Nephron progenitor cell (in vitro differentiated cells): ENCODE measurements at regions not wholly inside any gene's neighbourhood (a gene's known extent, or its start where the extent isn't known, plus 50 kb on each side); places are given as distances from the start of the nearest gene placed in this dataset.

Experiments used
- DNase-seq: peaks from one replicate; pipeline ENCODE4 v3.0.0; 2021
- H3K27ac Mint-ChIP-seq: 2 replicates; pipeline ENCODE4 v1.8.0; 2021; ENCODE audit warnings: mild to moderate bottlenecking, moderate library complexity, mixed read lengths
- H3K27me3 Mint-ChIP-seq: 2 replicates; pipeline ENCODE4 v1.8.0; 2021; ENCODE audit warnings: mild to moderate bottlenecking, low read depth, mixed read lengths; ENCODE audit not compliant: poor library complexity
- H3K36me3 Mint-ChIP-seq: 2 replicates; pipeline ENCODE4 v1.8.0; 2021; ENCODE audit warnings: low read depth, mixed read lengths
- H3K4me1 Mint-ChIP-seq: 2 replicates; pipeline ENCODE4 v1.8.0; 2021; ENCODE audit warnings: mixed read lengths
- H3K4me3 Mint-ChIP-seq: 2 replicates; pipeline ENCODE4 v1.8.0; 2021; ENCODE audit warnings: mild to moderate bottlenecking, moderate library complexity, mixed read lengths
- H3K9me3 Mint-ChIP-seq: 2 replicates; pipeline ENCODE4 v1.8.0; 2021; ENCODE audit warnings: mild to moderate bottlenecking, moderate library complexity, mixed read lengths
- CTCF ChIP-seq: fragments of 200-600 bp; sonication (generic); IDR thresholded peaks from 2 replicates; pipeline ENCODE4 v1.5.0; 2021; ENCODE audit warnings: antibody characterized with exemption

GRCh38 chr13:34469196-34469986, 472.7 kb upstream of the NBEA start:
- TF ChIP-seq CTCF: no peak
- no peak overlapping the region for H3K4me3 Mint-ChIP-seq
- DNase-seq: no peak
- no peaks in the 10 kb centered on the region for H3K4me1 Mint-ChIP-seq
- H3K36me3 Mint-ChIP-seq: no peaks in the 10 kb centered on the region
- no peaks in the 10 kb centered on the region for H3K9me3 Mint-ChIP-seq
- H3K27ac Mint-ChIP-seq: no peak overlapping the region
- H3K27me3 Mint-ChIP-seq: peaks cover 2% of the 10 kb centered on the region

DNA sequence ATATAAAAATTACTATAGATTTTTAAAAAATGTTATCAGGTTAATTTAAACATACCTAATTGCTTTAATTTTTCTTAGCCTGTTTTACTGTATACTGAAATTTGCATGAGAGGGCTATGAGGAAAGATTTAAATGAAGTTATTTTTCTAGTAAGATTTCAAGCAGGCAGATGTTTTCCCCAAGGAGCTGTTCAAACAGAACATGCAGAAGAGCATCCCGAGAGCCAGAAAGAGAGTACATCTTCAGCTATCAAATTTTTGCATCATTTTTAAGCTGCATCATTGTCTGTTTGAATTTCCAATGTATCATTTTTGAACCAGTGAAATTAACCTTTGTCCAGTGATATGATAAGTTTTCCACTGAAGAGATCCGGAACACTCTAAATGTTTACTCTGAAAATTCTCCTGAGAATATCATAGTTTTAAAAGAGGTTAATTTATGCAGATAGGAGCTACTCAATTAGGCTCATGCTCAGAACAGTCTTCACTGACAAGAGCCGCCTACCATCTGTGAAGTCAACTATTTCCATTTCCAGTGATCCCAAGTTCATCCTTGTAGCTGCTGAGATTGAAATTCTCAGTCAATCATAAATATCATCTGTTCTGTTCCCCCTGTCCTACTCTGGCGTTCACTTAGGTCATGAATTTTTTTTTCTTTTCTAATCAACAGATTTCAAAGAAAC, 467.7 kb upstream of the NBEA start:
- no peak for TF ChIP-seq CTCF
- H3K27ac Mint-ChIP-seq: no peak overlapping the region
- H3K4me1 Mint-ChIP-seq: no peaks in the 10 kb centered on the region
- no peak for DNase-seq
- H3K9me3 Mint-ChIP-seq: no peaks in the 10 kb centered on the region
- H3K36me3 Mint-ChIP-seq: no peaks in the 10 kb centered on the region
- H3K27me3 Mint-ChIP-seq: peaks cover 6% of the 10 kb centered on the region
- no peak overlapping the region for H3K4me3 Mint-ChIP-seq

GRCh38 chr13:34478376-34478775, 463.7 kb upstream of the NBEA start:
- TF ChIP-seq CTCF: no peak
- Mint-ChIP-seq H3K4me1 (no peaks in the 10 kb centered on the region), H3K4me3 (no peak overlapping the region), H3K36me3 (no peaks in the 10 kb centered on the region), H3K27me3 (peaks cover 4% of the 10 kb centered on the region), H3K27ac (no peak overlapping the region), H3K9me3 (no peaks in the 10 kb centered on the region)
- DNase-seq: no peak

DNA sequence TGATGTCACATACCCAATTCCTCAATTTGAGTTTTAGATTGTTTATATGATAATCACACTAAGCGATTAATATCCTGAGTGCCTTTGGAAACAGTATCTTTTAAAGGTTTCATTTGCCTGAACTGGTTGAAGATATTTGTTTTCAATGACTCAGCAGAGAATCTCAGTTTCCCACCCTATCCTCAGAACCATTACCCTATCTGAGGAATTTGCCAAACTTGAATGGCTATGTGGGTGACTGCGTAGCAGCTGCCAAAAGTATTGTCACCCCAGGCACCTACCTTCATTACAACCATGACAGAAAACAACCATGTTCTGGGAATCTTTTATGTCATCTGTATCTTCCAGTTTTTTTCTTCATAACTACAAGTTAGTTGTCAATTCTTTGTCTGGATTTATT, 440.1 kb upstream of the NBEA start:
- DNase-seq: no peak
- no peaks in the 10 kb centered on the region for H3K36me3 Mint-ChIP-seq
- no peak overlapping the region for H3K4me3 Mint-ChIP-seq
- H3K27ac Mint-ChIP-seq: no peak overlapping the region
- H3K4me1 Mint-ChIP-seq: no peaks in the 10 kb centered on the region
- TF ChIP-seq CTCF: no peak
- peaks cover 3% of the 10 kb centered on the region for H3K9me3 Mint-ChIP-seq
- H3K27me3 Mint-ChIP-seq: no peaks in the 10 kb centered on the region

- TF ChIP-seq CTCF: no peak
- no peak for DNase-seq
- Mint-ChIP-seq H3K4me3 (no peak overlapping the region), H3K4me1 (no peaks in the 10 kb centered on the region), H3K36me3 (no peaks in the 10 kb centered on the region), H3K9me3 (peaks cover 3% of the 10 kb centered on the region), H3K27me3 (no peaks in the 10 kb centered on the region), H3K27ac (no peak overlapping the region)
Observed at GRCh38 chr13:34502621-34503020, 439.4 kb upstream of the NBEA start.

DNA sequence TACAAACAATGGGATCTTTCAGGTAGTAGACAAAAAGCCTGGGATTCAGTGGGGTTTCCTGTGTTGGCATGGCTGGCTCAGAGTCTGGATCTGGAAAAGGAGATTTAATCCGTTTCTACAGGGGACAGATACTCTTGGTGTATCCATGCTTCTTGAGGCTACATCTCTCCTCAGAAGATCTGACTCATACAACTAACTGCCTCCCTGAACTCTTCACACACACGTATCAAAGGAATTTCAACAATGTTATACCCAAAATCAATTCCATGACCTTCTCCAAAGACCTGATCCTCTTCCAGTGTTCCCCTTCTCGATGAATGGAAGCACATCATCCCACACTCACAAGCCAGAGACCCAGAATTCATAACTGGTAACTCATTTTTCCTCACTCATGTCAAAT, 435.3 kb upstream of the NBEA start:
- H3K4me3 Mint-ChIP-seq: no peak overlapping the region
- no peaks in the 10 kb centered on the region for H3K4me1 Mint-ChIP-seq
- H3K27me3 Mint-ChIP-seq: no peaks in the 10 kb centered on the region
- no peaks in the 10 kb centered on the region for H3K9me3 Mint-ChIP-seq
- no peaks in the 10 kb centered on the region for H3K36me3 Mint-ChIP-seq
- no peak overlapping the region for H3K27ac Mint-ChIP-seq
- DNase-seq: no peak
- TF ChIP-seq CTCF: no peak
